ENCODE measurements at regions not wholly inside any gene's neighbourhood (a gene's known extent, or its start where the extent isn't known, plus 50 kb on each side); places are given as distances from the start of the nearest gene placed in this dataset.

GRCh38 chr11:98862169-98862568 lies 158.6 kb upstream of the CNTN5 start:
- no peak for DNase-seq
- intact Hi-C loops (cut with DNase I): no loop called here
- Histone ChIP-seq H3K27ac (no peak overlapping the region), H3K36me3 (no peaks in the 10 kb centered on the region), H3K4me1 (no peaks in the 10 kb centered on the region), H3K27me3 (no peaks in the 10 kb centered on the region), H3K4me3 (replicated peaks in 1 of 3) (no peak overlapping the region), H3K9me3 (no peaks in the 10 kb centered on the region)
- TF ChIP-seq CTCF (IDR thresholded peaks at IDR 0.05) (no peak), POLR2A (IDR thresholded peaks at IDR 0.05) (no peak)
- WGBS, 2 donors: 78 to 81% methylated on average over 5 of the region's 5 CpGs

GRCh38 chr11:98871690-98872089 lies 149.1 kb upstream of the CNTN5 start:
- Histone ChIP-seq H3K36me3 (no peaks in the 10 kb centered on the region), H3K9me3 (no peaks in the 10 kb centered on the region), H3K4me1 (no peaks in the 10 kb centered on the region), H3K4me3 (replicated peaks in 1 of 3) (no peak overlapping the region), H3K27me3 (no peaks in the 10 kb centered on the region), H3K27ac (no peak overlapping the region)
- intact Hi-C loops (cut with DNase I): no loop called here
- WGBS, 2 donors: 92 to 96% methylated on average over 3 of the region's 3 CpGs
- TF ChIP-seq CTCF (IDR thresholded peaks at IDR 0.05) (no peak), POLR2A (IDR thresholded peaks at IDR 0.05) (no peak)
- no peak for DNase-seq

- intact Hi-C loops (cut with DNase I): no loop called here
- H3K4me3 ChIP-seq (replicated peaks in 1 of 3): no peak overlapping the region
- H3K9me3 ChIP-seq: no peaks in the 10 kb centered on the region
- no peaks in the 10 kb centered on the region for H3K36me3 ChIP-seq
- H3K27ac ChIP-seq: no peak overlapping the region
- TF ChIP-seq CTCF (IDR thresholded peaks at IDR 0.05) (no peak), POLR2A (IDR thresholded peaks at IDR 0.05) (no peak)
- WGBS, 2 donors: 68 to 72% methylated on average over 2 of the region's 2 CpGs
- DNase-seq: no peak
- no peaks in the 10 kb centered on the region for H3K27me3 ChIP-seq
- no peaks in the 10 kb centered on the region for H3K4me1 ChIP-seq
Observed at GRCh38 chr11:98874050-98874449, 146.7 kb upstream of the CNTN5 start.

- Histone ChIP-seq H3K4me3 (replicated peaks in 1 of 3) (no peak overlapping the region), H3K27ac (no peak overlapping the region), H3K9me3 (no peaks in the 10 kb centered on the region), H3K4me1 (no peaks in the 10 kb centered on the region), H3K27me3 (no peaks in the 10 kb centered on the region), H3K36me3 (no peaks in the 10 kb centered on the region)
- intact Hi-C loops (cut with DNase I): no loop called here
- DNase-seq: no peak
- TF ChIP-seq POLR2A (IDR thresholded peaks at IDR 0.05) (no peak), CTCF (IDR thresholded peaks at IDR 0.05) (no peak)
- 95% methylated on average over 1 of the region's 1 CpG for WGBS, 2 donors
Observed at GRCh38 chr11:98895936-98896335, 124.8 kb upstream of the CNTN5 start.

GRCh38 chr11:98940913-98941312 lies 79.8 kb upstream of the CNTN5 start:
- WGBS, 2 donors: 33 to 50% methylated on average over 1 of the region's 1 CpG
- Histone ChIP-seq H3K4me1 (no peaks in the 10 kb centered on the region), H3K9me3 (no peaks in the 10 kb centered on the region), H3K27ac (no peak overlapping the region), H3K4me3 (replicated peaks in 1 of 3) (no peak overlapping the region), H3K36me3 (no peaks in the 10 kb centered on the region), H3K27me3 (no peaks in the 10 kb centered on the region)
- no peak for DNase-seq
- intact Hi-C loops (cut with DNase I): no loop called here
- no peak for TF ChIP-seq POLR2A (IDR thresholded peaks at IDR 0.05)
- TF ChIP-seq CTCF (IDR thresholded peaks at IDR 0.05): no peak
